HepG2 (cell line): ENCODE measurements at regions not wholly inside any gene's neighbourhood (a gene's known extent, or its start where the extent isn't known, plus 50 kb on each side); places are given as distances from the start of the nearest gene placed in this dataset.

Experiments
- ATAC-seq: fragments of 200-7000 bp; cut with Tn5 transposase; 3 replicates; pipeline ENCODE4 v1.9.1; 2020; ENCODE audit warnings: mild to moderate bottlenecking, moderate library complexity
- BruUV-seq: library from RNA; stranded (reverse); fragments of 400-500 nt; replicated peaks from 2 replicates; lab custom pipeline; 2021; lab: Mats Ljungman, UMichigan
- CTCF ChIA-PET: fragments of 300-600 bp; formaldehyde crosslinking; extraction: SDS; loops from one replicate; lab custom pipeline; 2021; ENCODE audit warnings: low total read pairs, inconsistent platforms, low intra/inter-chr PET ratio; lab: Yijun Ruan, JAX
- POLR2A ChIA-PET: fragments of 350-600 bp; sonication (Branson Sonifier 250); formaldehyde crosslinking; loops from one replicate; lab custom pipeline; 2020; ENCODE audit warnings: antibody characterized with exemption, inconsistent platforms; lab: Yijun Ruan, JAX
- DNase-seq: peaks from one replicate; pipeline ENCODE4 v3.0.0-alpha.2; 2015; ENCODE audit warnings: low spot score
- FAIRE-seq: peaks from 3 replicates; lab custom pipeline; 2011; peaks lifted over from hg19 to GRCh38; lab: Jason Lieb, UNC
- H2AFZ ChIP-seq: one replicate; pipeline ENCODE4 v1.6.1; 2011; ENCODE audit warnings: low read length, inconsistent platforms
- H3K27ac ChIP-seq: fragments of 300-600 bp; 3 replicates; pipeline ENCODE4 v1.8.0; 2011; ENCODE audit warnings: mixed run types, mild to moderate bottlenecking, mixed read lengths, low read length, inconsistent platforms; ENCODE audit not compliant: insufficient read depth; ENCODE audit errors: extremely low read length
- H3K27me3 ChIP-seq, 2 experiments: fragments of 200-600 bp in 1 of 2; 2 replicates in 1 of 2; 3 replicates in 1 of 2; pipeline versions ENCODE4 v1.6.0 to v1.8.0; 2011; ENCODE audit warnings: low read length in 2 of 2, mild to moderate bottlenecking in 2 of 2, moderate library complexity in 2 of 2, inconsistent platforms in 1 of 2; ENCODE audit not compliant: insufficient read depth in 2 of 2, control insufficient read depth in 1 of 2
- H3K36me3 ChIP-seq, 2 experiments: fragments of 200-600 bp in 1 of 2; replicated peaks in 1 of 2; 2 replicates in 1 of 2; 3 replicates in 1 of 2; pipeline versions ENCODE4 v1.5.1 to v1.8.0; 2011; ENCODE audit warnings: low read length in 2 of 2, inconsistent platforms in 1 of 2; ENCODE audit not compliant: insufficient read depth in 2 of 2, control insufficient read depth in 1 of 2
- H3K4me1 ChIP-seq: 2 replicates; pipeline ENCODE4 v1.5.1; 2012; ENCODE audit warnings: low read length, inconsistent platforms; ENCODE audit not compliant: insufficient read depth
- H3K4me2 ChIP-seq: 2 replicates; pipeline ENCODE4 v1.6.0; 2011; ENCODE audit warnings: low read depth, low read length, inconsistent platforms
- H3K4me3 ChIP-seq, 3 experiments: fragments of 200-600 bp in 1 of 3; sonication (generic), shearing (Covaris generic) in 1 of 3; replicated peaks in 1 of 3; 2 replicates each; pipeline ENCODE4 v1.5.1; 2011 to 2016; ENCODE audit warnings: low read length in 3 of 3, inconsistent platforms in 2 of 3, low read depth in 2 of 3, mild to moderate bottlenecking in 2 of 3, control low read depth in 1 of 3, mixed read lengths in 1 of 3; ENCODE audit not compliant: insufficient read depth in 1 of 3
- H3K79me2 ChIP-seq: one replicate; pipeline ENCODE4 v1.6.1; 2011; ENCODE audit warnings: low read length, inconsistent platforms; ENCODE audit not compliant: insufficient read depth
- H3K9ac ChIP-seq: 2 replicates; pipeline ENCODE4 v1.6.0; 2011; ENCODE audit warnings: mild to moderate bottlenecking, low read depth, low read length, inconsistent platforms; ENCODE audit not compliant: insufficient read depth
- H3K9me3 ChIP-seq: 2 replicates; pipeline ENCODE4 v1.5.1; 2012; ENCODE audit warnings: mild to moderate bottlenecking, low read length
- H4K20me1 ChIP-seq: 2 replicates; pipeline ENCODE4 v1.6.0; 2011; ENCODE audit warnings: inconsistent platforms, mild to moderate bottlenecking, low read length, moderate library complexity; ENCODE audit not compliant: insufficient read depth
- ATF7 ChIP-seq, 2 experiments: fragments of 450-650 bp in 1 of 2; sonication (generic) in 1 of 2; formaldehyde crosslinking in 1 of 2; IDR thresholded peaks; 2 replicates each; pipeline versions ENCODE4 v1.4.0 to v1.6.1; 2016 to 2020; ENCODE audit warnings: antibody characterized with exemption in 1 of 2, mild to moderate bottlenecking in 1 of 2, missing genetic modification reagents in 1 of 2
- BCLAF1 ChIP-seq: fragments of 450-650 bp; IDR thresholded peaks from 2 replicates; pipeline ENCODE4 v1.6.1; 2017; ENCODE audit warnings: mild to moderate bottlenecking
- BHLHE40 ChIP-seq: IDR thresholded peaks from 2 replicates; pipeline ENCODE4 v1.6.1; 2011; ENCODE audit warnings: low read length, improper control_type of control experiment
- GATA4 ChIP-seq: sonication (generic); IDR thresholded peaks from 2 replicates; pipeline ENCODE4 v1.6.1; 2016; ENCODE audit warnings: antibody characterized with exemption, low read depth, borderline replicate concordance
- GZF1 ChIP-seq: sonication (generic); formaldehyde crosslinking; IDR thresholded peaks from 2 replicates; pipeline ENCODE4 v1.5.1; 2020; ENCODE audit warnings: mild to moderate bottlenecking, missing genetic modification reagents
- PHB2 ChIP-seq: fragments of 450-650 bp; IDR thresholded peaks from 2 replicates; pipeline ENCODE4 v1.6.1; 2018; ENCODE audit not compliant: partially characterized antibody
- RBAK ChIP-seq: sonication (generic); formaldehyde crosslinking; IDR thresholded peaks from 2 replicates; pipeline ENCODE4 v1.5.1; 2020; ENCODE audit warnings: mild to moderate bottlenecking, missing genetic modification reagents
- RNF2 ChIP-seq: fragments of 450-650 bp; conservative IDR thresholded peaks from 2 replicates; pipeline ENCODE4 v1.6.1; 2016; ENCODE audit warnings: low read depth
- SRY ChIP-seq: sonication (generic); formaldehyde crosslinking; IDR thresholded peaks from 2 replicates; pipeline ENCODE4 v1.8.0; 2022; ENCODE audit warnings: mild to moderate bottlenecking, missing genetic modification reagents
- SYNCRIP ChIP-seq: fragments of 200-400 bp; formaldehyde crosslinking; IDR thresholded peaks from 2 replicates; pipeline ENCODE4 v1.6.1; 2018; ENCODE audit warnings: mild to moderate bottlenecking, low read depth, low read length; ENCODE audit not compliant: insufficient read depth
- ZBTB20 ChIP-seq: sonication (generic); formaldehyde crosslinking; IDR thresholded peaks from 2 replicates; pipeline ENCODE4 v1.8.1; 2023; ENCODE audit warnings: missing genetic modification reagents, low read depth, mild to moderate bottlenecking, borderline replicate concordance
- ZBTB7B ChIP-seq: sonication (generic); formaldehyde crosslinking; IDR thresholded peaks from 2 replicates; pipeline ENCODE4 v1.4.0; 2020; ENCODE audit warnings: missing genetic modification reagents
- ZFY ChIP-seq: sonication (generic); formaldehyde crosslinking; IDR thresholded peaks from 2 replicates; pipeline ENCODE4 v1.4.0; 2020; ENCODE audit warnings: missing genetic modification reagents
- ZKSCAN5 ChIP-seq: sonication (generic); formaldehyde crosslinking; IDR thresholded peaks from 2 replicates; pipeline ENCODE4 v1.5.1; 2020; ENCODE audit warnings: mild to moderate bottlenecking, missing genetic modification reagents
- ZNF205 ChIP-seq: IDR thresholded peaks from 2 replicates; pipeline ENCODE4 v1.6.1; 2018; ENCODE audit warnings: missing biosample characterization, missing genetic modification reagents
- ZNF207 ChIP-seq: fragments of 450-650 bp; IDR thresholded peaks from 2 replicates; pipeline ENCODE4 v1.6.1; 2016; ENCODE audit warnings: antibody characterized with exemption, borderline replicate concordance
- ZNF282 ChIP-seq: fragments of 450-650 bp; IDR thresholded peaks from 2 replicates; pipeline ENCODE4 v1.6.1; 2018; ENCODE audit not compliant: partially characterized antibody
- ZNF430 ChIP-seq: sonication (generic); formaldehyde crosslinking; IDR thresholded peaks from 2 replicates; pipeline ENCODE4 v1.9.0; 2021; ENCODE audit warnings: mild to moderate bottlenecking, missing genetic modification reagents
- in situ Hi-C: cut with HindIII; loops from 2 replicates; pipeline ENCODE4 v1.10.0; 2017; ENCODE audit warnings: low pct_unique_long_range_greater_than_20kb; ENCODE audit not compliant: extremely low pct_ligation_motif_present
- intact Hi-C: fragments of 100-400 bp; cut with micrococcal nuclease; formaldehyde crosslinking; loops from one replicate; pipeline ENCODE4 v1.10.0; 2022; ENCODE audit not compliant: unreplicated experiment

GRCh38 chr2:41061356-41061755 is 609.5 kb upstream of the SLC8A1 start:
- H3K9ac ChIP-seq = no peak overlapping the region
- in situ Hi-C loops = no loop called here
- DNase-seq (no peak), FAIRE-seq (no peak), ATAC-seq (no peak)
- CTCF ChIA-PET = no interaction called here
- no peak overlapping the region for H2AFZ ChIP-seq
- H3K4me2 ChIP-seq = no peak overlapping the region
- TF ChIP-seq GZF1 (CRISPR knock-in tag) = no peak
- TF ChIP-seq ZBTB20 (CRISPR knock-in tag) = no peak
- no peak for TF ChIP-seq ZNF282
- no peak for TF ChIP-seq ATF7 (IDR thresholded peaks at IDR 0.05)
- TF ChIP-seq ATF7 (CRISPR knock-in tag; IDR thresholded peaks at IDR 0.05) = no peak
- no peak for TF ChIP-seq RNF2
- TF ChIP-seq GATA4 = no peak
- TF ChIP-seq SRY = no peak
- no peak for TF ChIP-seq BCLAF1
- TF ChIP-seq BHLHE40 = no peak
- TF ChIP-seq SYNCRIP = no peak
- TF ChIP-seq ZNF205 (CRISPR knock-in tag) = no peak
- no peak for TF ChIP-seq PHB2
- no peak for TF ChIP-seq ZNF207
- TF ChIP-seq ZNF430 (CRISPR knock-in tag) = no peak
- no peak for TF ChIP-seq ZFY (CRISPR knock-in tag)
- TF ChIP-seq ZKSCAN5 (CRISPR knock-in tag) = no peak
- TF ChIP-seq RBAK (CRISPR knock-in tag) = no peak
- TF ChIP-seq ZBTB7B (CRISPR knock-in tag) = no peak
- H3K4me3 ChIP-seq = no peak overlapping the region
- POLR2A ChIA-PET = no interaction called here
- no peaks in the 10 kb centered on the region for H3K27me3 ChIP-seq
- H3K4me1 ChIP-seq = no peaks in the 10 kb centered on the region
- intact Hi-C loops = no loop called here
- no peaks in the 10 kb centered on the region for H3K9me3 ChIP-seq
- no peaks in the 10 kb centered on the region for H4K20me1 ChIP-seq
- no TSS peak for BruUV-seq
- no peak overlapping the region for H3K27ac ChIP-seq
- no peaks in the 10 kb centered on the region for H3K36me3 ChIP-seq
- H3K79me2 ChIP-seq = no peaks in the 10 kb centered on the region
